ENCODE measurements at regions not wholly inside any gene's neighbourhood (a gene's known extent, or its start where the extent isn't known, plus 50 kb on each side); places are given as distances from the start of the nearest gene placed in this dataset.

- DNase-seq, result no peak
- no peak overlapping the region for H3K27ac ChIP-seq
- peaks cover 0 to 24% (median 0%) of the 10 kb centered on the region in 9 donors for H3K27me3 ChIP-seq
- ATAC-seq, result no peak
- no peak for TF ChIP-seq CTCF (IDR thresholded peaks at IDR 0.05)
- no peak for TF ChIP-seq POLR2A (IDR thresholded peaks at IDR 0.05)
- no peaks in the 10 kb centered on the region for H3K36me3 ChIP-seq
- whole genome bisulfite sequencing, 4 donors, result 41 to 56% (median 50%) methylated on average over 8 of the region's 8 CpGs
- H3K9me3 ChIP-seq, result no peaks in the 10 kb centered on the region
- H3K4me1 ChIP-seq, result peaks cover 0 to 10% (median 0%) of the 10 kb centered on the region in 12 donors
- peak overlapping the region in 2 of 12 donors; percentile 12 to 14 for H3K4me3 ChIP-seq
- intact Hi-C loops (cut with DNase I), result no loop called here
Measured at GRCh38 chr16:80045861-80046260, 445.3 kb upstream of the MAF start.

GRCh38 chr16:80041410-80041809 is 440.9 kb upstream of the MAF start:
- DNase-seq (no peak), ATAC-seq (no peak)
- peaks cover 0 to 16% (median 0%) of the 10 kb centered on the region in 9 donors for H3K27me3 ChIP-seq
- H3K4me1 ChIP-seq, result peaks cover 0 to 8% (median 0%) of the 10 kb centered on the region in 12 donors
- intact Hi-C loops (cut with DNase I), result no loop called here
- H3K27ac ChIP-seq, result no peak overlapping the region
- TF ChIP-seq CTCF (IDR thresholded peaks at IDR 0.05), result no peak
- TF ChIP-seq POLR2A (IDR thresholded peaks at IDR 0.05), result no peak
- peaks cover 0 to 8% (median 0%) of the 10 kb centered on the region in 12 donors for H3K9me3 ChIP-seq
- no peak overlapping the region for H3K4me3 ChIP-seq
- no peaks in the 10 kb centered on the region for H3K36me3 ChIP-seq
- WGBS, 4 donors, result 31 to 48% (median 38%) methylated on average over 2 of the region's 2 CpGs

- TF ChIP-seq POLR2A (IDR thresholded peaks at IDR 0.05) (no peak), CTCF (IDR thresholded peaks at IDR 0.05) (no peak)
- peaks cover 0 to 2% (median 0%) of the 10 kb centered on the region in 12 donors for H3K4me1 ChIP-seq
- intact Hi-C loops (cut with DNase I), result no loop called here
- H3K27ac ChIP-seq, result no peak overlapping the region
- no peak overlapping the region for H3K4me3 ChIP-seq
- H3K36me3 ChIP-seq, result no peaks in the 10 kb centered on the region
- peaks cover 0 to 16% (median 0%) of the 10 kb centered on the region in 9 donors for H3K27me3 ChIP-seq
- ATAC-seq (no peak), DNase-seq (no peak)
- 85 to 92% (median 85%) methylated on average over 3 of the region's 3 CpGs for WGBS, 4 donors
- peaks cover 0 to 8% (median 0%) of the 10 kb centered on the region in 12 donors for H3K9me3 ChIP-seq
Measured at GRCh38 chr16:80040814-80041213, 440.3 kb upstream of the MAF start.

- Histone ChIP-seq H3K4me1 (no peaks in the 10 kb centered on the region), H3K27me3 (peaks cover 0 to 16% (median 0%) of the 10 kb centered on the region in 9 donors), H3K27ac (no peak overlapping the region), H3K4me3 (no peak overlapping the region), H3K9me3 (peaks cover 0 to 8% (median 0%) of the 10 kb centered on the region in 12 donors), H3K36me3 (no peaks in the 10 kb centered on the region)
- DNase-seq, result no peak
- TF ChIP-seq POLR2A (IDR thresholded peaks at IDR 0.05) (no peak), CTCF (IDR thresholded peaks at IDR 0.05) (no peak)
- intact Hi-C loops (cut with DNase I), result no loop called here
- ATAC-seq, result no peak
Measured at GRCh38 chr16:80040413-80040812, 439.9 kb upstream of the MAF start.
